ENCODE measurements at regions not wholly inside any gene's neighbourhood (a gene's known extent, or its start where the extent isn't known, plus 50 kb on each side); places are given as distances from the start of the nearest gene placed in this dataset.
"Not testable (repeated sequence)": the region's sequence is repeated elsewhere in the genome, so short reads cannot be mapped to it uniquely, and the experiment has no call there.

GRCh38 chr1:38775175-38775845, 84.3 kb downstream of the RRAGC start:
- Mint-ChIP-seq H3K4me1 (ENCODE audit: low read depth) (no peaks in the 10 kb centered on the region), H3K27me3 (ENCODE audit: low read depth) (peaks cover 18% of the 10 kb centered on the region), H3K4me3 (no peak overlapping the region)

GRCh38 chr1:38773483-38773882, 86.1 kb downstream of the RRAGC start:
- DNase-seq (no peak), ATAC-seq (replicated peaks in 1 of 2) (no peak)
- H3K4me1 Mint-ChIP-seq (ENCODE audit: low read depth) = no peaks in the 10 kb centered on the region
- H3K27ac Mint-ChIP-seq = no peak overlapping the region
- H3K9me3 Mint-ChIP-seq = no peaks in the 10 kb centered on the region
- no peak overlapping the region for H3K4me3 Mint-ChIP-seq
- H3K36me3 Mint-ChIP-seq (ENCODE audit: insufficient read depth in 2 of 2) = no peaks in the 10 kb centered on the region
- peaks cover 18% of the 10 kb centered on the region for H3K27me3 Mint-ChIP-seq (ENCODE audit: low read depth)

More at GRCh38 chr1:38775175-38775845, 84.3 kb downstream of the RRAGC start:
- Mint-ChIP-seq H3K36me3 (ENCODE audit: insufficient read depth in 2 of 2) (no peaks in the 10 kb centered on the region), H3K27ac (no peak overlapping the region), H3K9me3 (no peaks in the 10 kb centered on the region)
- DNase-seq (no peak), ATAC-seq (replicated peaks in 1 of 2) (no peak)

- ATAC-seq (replicated peaks in 1 of 2) (no peak), DNase-seq (no peak)
- no peaks in the 10 kb centered on the region for H3K36me3 Mint-ChIP-seq (ENCODE audit: insufficient read depth in 2 of 2)
- H3K27ac Mint-ChIP-seq = no peak overlapping the region
- H3K27me3 Mint-ChIP-seq (ENCODE audit: low read depth) = peaks cover 23% of the 10 kb centered on the region
- no peaks in the 10 kb centered on the region for H3K4me1 Mint-ChIP-seq (ENCODE audit: low read depth)
- no peaks in the 10 kb centered on the region for H3K9me3 Mint-ChIP-seq
- H3K4me3 Mint-ChIP-seq = no peak overlapping the region
These were observed 86.6 kb downstream of the RRAGC start for GRCh38 chr1:38772953-38773352.

GRCh38 chr1:38772026-38772425, 87.5 kb downstream of the RRAGC start:
- no peak overlapping the region for H3K4me3 Mint-ChIP-seq
- H3K27me3 Mint-ChIP-seq (ENCODE audit: low read depth) = peaks cover 25% of the 10 kb centered on the region
- H3K4me1 Mint-ChIP-seq (ENCODE audit: low read depth) = no peaks in the 10 kb centered on the region
- DNase-seq (no peak), ATAC-seq (replicated peaks in 1 of 2) (no peak)
- no peaks in the 10 kb centered on the region for H3K36me3 Mint-ChIP-seq (ENCODE audit: insufficient read depth in 2 of 2)
- H3K27ac Mint-ChIP-seq = no peak overlapping the region
- H3K9me3 Mint-ChIP-seq = no peaks in the 10 kb centered on the region

GRCh38 chr1:38770516-38771173, 88.9 kb downstream of the RRAGC start:
- H3K36me3 Mint-ChIP-seq (ENCODE audit: insufficient read depth in 2 of 2); H3K4me1 Mint-ChIP-seq (ENCODE audit: low read depth); H3K4me3 Mint-ChIP-seq; H3K27ac Mint-ChIP-seq; ATAC-seq (replicated peaks in 1 of 2); H3K9me3 Mint-ChIP-seq; DNase-seq: not testable (repeated sequence)
- H3K27me3 Mint-ChIP-seq (ENCODE audit: low read depth) = peaks cover 25% of the 10 kb centered on the region

GRCh38 chr1:38766125-38766524, 93.4 kb downstream of the RRAGC start:
- no peak for ATAC-seq (replicated peaks in 1 of 2)
- Mint-ChIP-seq H3K36me3 (ENCODE audit: insufficient read depth in 2 of 2) (no peaks in the 10 kb centered on the region), H3K27ac (no peak overlapping the region), H3K4me1 (ENCODE audit: low read depth) (no peaks in the 10 kb centered on the region), H3K4me3 (no peak overlapping the region), H3K27me3 (ENCODE audit: low read depth) (peaks cover 30% of the 10 kb centered on the region), H3K9me3 (no peaks in the 10 kb centered on the region)
- no peak for DNase-seq

- Mint-ChIP-seq H3K27me3 (ENCODE audit: low read depth) (peaks cover 21% of the 10 kb centered on the region), H3K27ac (no peak overlapping the region), H3K9me3 (no peaks in the 10 kb centered on the region), H3K36me3 (ENCODE audit: insufficient read depth in 2 of 2) (no peaks in the 10 kb centered on the region), H3K4me1 (ENCODE audit: low read depth) (no peaks in the 10 kb centered on the region), H3K4me3 (no peak overlapping the region)
- ATAC-seq (replicated peaks in 1 of 2) (no peak), DNase-seq (no peak)
These were observed 96.5 kb downstream of the RRAGC start for GRCh38 chr1:38763121-38763520.

GRCh38 chr1:38760562-38760961, 99.0 kb downstream of the RRAGC start:
- no peak for DNase-seq
- Mint-ChIP-seq H3K9me3 (no peaks in the 10 kb centered on the region), H3K27ac (no peak overlapping the region), H3K4me1 (ENCODE audit: low read depth) (no peaks in the 10 kb centered on the region), H3K36me3 (ENCODE audit: insufficient read depth in 2 of 2) (no peaks in the 10 kb centered on the region), H3K27me3 (ENCODE audit: low read depth) (peaks cover 17% of the 10 kb centered on the region), H3K4me3 (no peak overlapping the region)
- no peak for ATAC-seq (replicated peaks in 1 of 2)

GRCh38 chr1:38758820-38759219, 100.8 kb downstream of the RRAGC start:
- H3K9me3 Mint-ChIP-seq = no peaks in the 10 kb centered on the region
- ATAC-seq (replicated peaks in 1 of 2) (no peak), DNase-seq (no peak)
- H3K4me3 Mint-ChIP-seq = no peak overlapping the region
- H3K27ac Mint-ChIP-seq = no peak overlapping the region
- H3K36me3 Mint-ChIP-seq (ENCODE audit: insufficient read depth in 2 of 2) = no peaks in the 10 kb centered on the region
- peaks cover 21% of the 10 kb centered on the region for H3K27me3 Mint-ChIP-seq (ENCODE audit: low read depth)
- H3K4me1 Mint-ChIP-seq (ENCODE audit: low read depth) = no peaks in the 10 kb centered on the region

- Mint-ChIP-seq H3K36me3 (ENCODE audit: insufficient read depth in 2 of 2) (no peaks in the 10 kb centered on the region), H3K27me3 (ENCODE audit: low read depth) (peaks cover 15% of the 10 kb centered on the region), H3K4me1 (ENCODE audit: low read depth) (peaks cover 16% of the 10 kb centered on the region), H3K4me3 (peak overlapping the region; percentile 51 to 52), H3K27ac (no peak overlapping the region), H3K9me3 (peaks cover 1 to 5% of the 10 kb centered on the region in 2 donors)
- ATAC-seq (replicated peaks in 1 of 2) (no peak), DNase-seq (no peak)
These were observed 112.5 kb downstream of the RRAGC start for GRCh38 chr1:38746941-38747600.

GRCh38 chr1:38746402-38746935, 113.1 kb downstream of the RRAGC start:
- peak overlapping the region; percentile 51 to 52 for H3K4me3 Mint-ChIP-seq
- no peak overlapping the region for H3K27ac Mint-ChIP-seq
- H3K4me1 Mint-ChIP-seq (ENCODE audit: low read depth) = peaks cover 16% of the 10 kb centered on the region
- DNase-seq = no peak
- H3K36me3 Mint-ChIP-seq (ENCODE audit: insufficient read depth in 2 of 2) = no peaks in the 10 kb centered on the region
- H3K9me3 Mint-ChIP-seq = peaks cover 1 to 5% of the 10 kb centered on the region in 2 donors
- ATAC-seq (replicated peaks in 1 of 2) = no peak
- H3K27me3 Mint-ChIP-seq (ENCODE audit: low read depth) = peaks cover 15% of the 10 kb centered on the region

GRCh38 chr1:38745476-38746401, 113.8 kb downstream of the RRAGC start:
- peaks cover 1 to 5% of the 10 kb centered on the region in 2 donors for H3K9me3 Mint-ChIP-seq
- ATAC-seq (replicated peaks in 1 of 2) (peak; percentile 87 to 92), DNase-seq (peak; percentile 7 to 12)
- H3K4me3 Mint-ChIP-seq = peak overlapping the region in 1 of 2 donors; percentile 51
- H3K4me1 Mint-ChIP-seq (ENCODE audit: low read depth) = peaks cover 16% of the 10 kb centered on the region
- H3K27me3 Mint-ChIP-seq (ENCODE audit: low read depth) = peaks cover 15% of the 10 kb centered on the region
- H3K36me3 Mint-ChIP-seq (ENCODE audit: insufficient read depth in 2 of 2) = no peaks in the 10 kb centered on the region
- peak overlapping the region; percentile 70 for H3K27ac Mint-ChIP-seq

Data from activated T-cell treated with anti-CD3 and anti-CD28 coated beads, Interleukin-2, amount 50 U/mL, for 72 hours (primary cell).